ENCODE measurements at regions not wholly inside any gene's neighbourhood (a gene's known extent, or its start where the extent isn't known, plus 50 kb on each side); places are given as distances from the start of the nearest gene placed in this dataset.
"Not testable (repeated sequence)": the region's sequence is repeated elsewhere in the genome, so short reads cannot be mapped to it uniquely, and the experiment has no call there.

- DNase-seq: no peak
Observed at GRCh38 chr21:20010691-20011200, 987.5 kb upstream of the NCAM2 start.

DNA sequence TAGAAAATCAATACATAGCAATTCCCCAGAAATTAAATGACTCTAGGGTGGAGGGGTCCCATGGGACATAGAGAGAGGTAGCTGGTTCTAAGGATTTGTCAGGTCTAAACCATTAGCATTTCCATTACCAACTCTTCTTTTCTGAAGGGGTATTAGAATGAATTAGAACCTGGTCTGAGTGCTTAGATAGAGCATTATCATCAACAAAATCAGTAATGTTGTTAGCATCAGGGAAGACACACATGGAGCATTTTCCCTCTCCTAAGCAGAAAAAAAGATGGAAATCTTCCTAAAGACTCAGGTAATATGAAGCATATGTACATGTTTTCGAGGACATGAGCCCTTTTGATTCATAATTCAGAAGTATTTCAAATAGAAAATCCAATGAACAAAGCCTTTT, 984.4 kb upstream of the NCAM2 start:
- DNase-seq: no peak

DNA sequence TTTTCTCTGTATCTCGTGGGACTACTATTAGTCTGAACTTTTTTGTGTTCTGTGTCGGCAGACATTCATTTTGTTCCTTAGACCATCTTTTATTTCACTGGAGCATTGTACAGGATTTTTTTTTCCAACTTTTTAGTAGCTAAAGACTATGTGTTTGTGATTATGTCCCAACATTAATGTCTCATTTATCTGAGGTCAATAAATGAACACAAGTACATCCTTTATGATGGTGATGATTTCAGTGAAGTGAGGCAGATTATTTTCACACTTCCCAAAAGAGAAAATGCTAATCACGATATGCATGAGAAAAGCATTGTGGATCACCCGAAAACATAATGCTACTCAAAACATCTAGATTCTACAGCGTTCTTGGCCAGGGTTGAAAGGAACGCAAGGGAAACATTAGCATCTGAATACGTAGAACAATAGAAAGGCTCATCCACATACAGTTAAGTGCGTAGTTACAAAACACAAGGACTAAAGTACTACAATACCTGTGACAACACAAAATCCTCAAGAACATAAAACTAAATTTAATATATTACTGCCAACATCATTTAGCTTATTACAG, 981.7 kb upstream of the NCAM2 start:
- DNase-seq: no peak

GRCh38 chr21:20020026-20020425, 978.2 kb upstream of the NCAM2 start:
- no peak for DNase-seq

GRCh38 chr21:20023193-20023592, 975.0 kb upstream of the NCAM2 start:
- no peak for DNase-seq

DNA sequence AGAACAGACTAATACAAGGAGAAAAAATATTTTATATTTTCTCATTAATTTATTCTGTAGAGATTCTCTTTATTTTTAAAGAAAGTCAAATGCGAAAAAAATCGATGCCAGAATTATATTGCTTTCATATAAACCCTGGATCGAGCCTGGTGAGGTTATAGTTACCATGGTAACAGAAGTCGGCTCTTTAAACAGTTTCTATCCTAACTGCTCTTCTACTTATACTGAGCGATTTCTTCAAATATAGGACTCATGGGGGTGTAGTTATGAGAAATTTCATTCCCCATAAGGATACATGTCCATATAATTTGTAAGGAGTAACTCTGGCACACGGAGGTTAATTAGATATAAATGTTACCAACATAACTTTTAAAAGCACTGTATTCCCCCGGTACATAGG, 973.5 kb upstream of the NCAM2 start:
- no peak for DNase-seq

DNA sequence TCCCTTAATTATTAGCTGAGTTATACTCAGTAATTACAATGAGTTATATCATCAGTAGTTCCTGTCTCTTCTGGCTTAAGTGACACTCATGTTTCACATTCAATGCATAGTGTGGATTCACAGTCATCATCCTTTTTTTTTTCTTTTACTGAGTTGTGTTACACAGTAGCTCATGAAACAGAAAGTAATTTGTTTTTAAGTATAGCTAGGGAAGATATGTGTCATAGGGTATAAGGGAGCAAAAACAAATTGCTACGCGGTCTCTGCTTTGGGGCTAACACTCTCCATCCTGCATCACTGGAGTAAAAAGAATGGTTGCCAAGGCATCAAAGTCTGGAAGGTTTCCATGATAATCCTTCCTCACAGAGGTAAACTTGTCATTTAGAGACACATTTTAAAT, 971.7 kb upstream of the NCAM2 start:
- DNase-seq: no peak

DNA sequence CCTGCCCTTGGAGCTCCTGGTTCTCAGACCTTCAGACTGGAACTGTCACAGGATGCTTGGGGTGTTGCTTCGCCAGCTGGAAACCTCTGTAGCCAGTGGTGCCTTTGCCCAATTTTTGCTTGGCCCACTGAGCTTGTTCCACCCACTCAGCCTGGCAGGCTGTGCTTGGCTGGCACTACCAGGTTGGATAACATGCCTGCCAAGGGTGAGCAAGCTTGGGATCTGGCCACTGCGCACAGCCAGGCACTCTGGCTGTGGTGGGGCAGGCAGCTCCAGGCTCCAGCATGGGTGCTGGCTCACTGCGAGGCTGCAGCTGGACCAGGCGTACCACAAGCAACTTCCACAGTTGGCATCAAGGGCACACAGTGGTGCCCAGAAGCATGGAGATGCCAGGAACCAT, 967.8 kb upstream of the NCAM2 start:
- DNase-seq: no peak

DNA sequence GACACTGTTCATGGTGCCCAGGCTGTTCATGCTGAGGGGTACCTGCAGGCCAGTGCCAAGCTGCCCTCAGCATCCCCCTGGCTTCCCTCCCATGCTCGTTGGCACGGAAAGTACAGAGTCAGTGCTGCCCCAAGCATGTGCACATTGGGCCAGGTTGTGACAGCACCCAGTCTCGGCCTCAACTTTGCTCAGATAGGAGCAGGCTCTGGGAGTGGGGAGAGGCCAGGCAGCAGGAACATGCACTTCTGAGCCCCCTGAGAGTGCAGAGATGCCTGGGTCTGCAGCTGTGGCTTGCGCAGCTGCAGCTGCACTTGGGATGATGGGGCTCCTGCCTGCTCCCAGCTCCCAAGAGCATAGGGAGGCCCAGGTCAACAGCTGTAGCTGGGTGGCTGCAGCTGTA, 966.4 kb upstream of the NCAM2 start:
- no peak for DNase-seq

DNA sequence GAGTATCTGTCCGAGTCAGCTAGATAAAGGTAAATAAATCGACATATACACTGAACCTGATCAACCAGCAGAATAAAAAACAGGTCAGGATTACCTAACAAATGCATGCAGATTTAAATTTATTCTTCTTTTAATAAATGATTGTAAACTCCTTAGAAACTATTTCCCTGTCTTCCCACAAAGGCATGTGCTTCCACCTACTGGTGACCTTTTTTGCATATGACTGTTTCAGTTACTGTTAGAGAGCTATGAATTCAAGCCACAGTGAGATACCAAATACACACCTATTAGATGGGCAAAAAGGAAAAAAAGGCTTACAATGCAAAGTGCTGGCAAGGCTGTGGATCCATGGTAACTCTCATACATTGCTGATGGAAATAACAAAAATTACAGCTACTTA, 957.4 kb upstream of the NCAM2 start:
- no peak for DNase-seq

GRCh38 chr21:20045197-20045596, 953.0 kb upstream of the NCAM2 start:
- no peak for DNase-seq

DNA sequence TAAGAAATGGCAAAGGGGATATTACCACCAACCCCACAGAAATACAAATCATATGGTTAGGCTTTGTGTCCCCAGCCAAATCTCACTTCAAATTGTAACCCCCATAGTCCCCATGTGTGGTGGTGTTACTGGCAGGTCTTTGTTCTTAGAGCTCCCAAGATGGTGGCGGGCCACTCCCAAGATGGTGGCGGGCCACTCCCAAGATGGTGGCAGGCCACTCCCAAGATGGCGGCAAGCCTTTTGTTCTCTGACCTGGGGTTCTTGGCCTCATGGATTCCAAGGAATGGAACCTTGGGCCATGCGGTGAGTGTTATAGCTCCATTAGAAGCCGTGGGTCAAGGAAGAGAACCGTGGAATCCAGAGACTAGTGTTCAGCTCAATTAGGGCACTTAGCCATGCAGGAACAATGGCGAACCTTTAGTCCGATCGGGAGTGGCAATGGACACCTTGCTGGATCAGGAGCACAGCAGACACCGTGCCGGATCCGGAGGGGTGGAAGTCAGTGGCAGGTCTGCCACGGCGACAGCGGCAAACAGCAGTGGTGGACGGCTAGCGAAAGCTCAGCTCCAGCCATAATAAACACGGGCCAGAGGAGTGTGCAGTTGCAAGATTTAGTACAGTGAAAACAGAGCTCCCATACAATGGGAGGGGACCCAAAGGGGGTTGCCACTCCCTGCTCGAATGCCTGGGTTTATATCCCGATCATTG, 949.9 kb upstream of the NCAM2 start:
- DNase-seq: not testable (repeated sequence)

- no peak for DNase-seq
Observed at GRCh38 chr21:20083336-20083735, 914.9 kb upstream of the NCAM2 start.

GRCh38 chr21:20083925-20084324, 914.3 kb upstream of the NCAM2 start:
- no peak for DNase-seq

DNA sequence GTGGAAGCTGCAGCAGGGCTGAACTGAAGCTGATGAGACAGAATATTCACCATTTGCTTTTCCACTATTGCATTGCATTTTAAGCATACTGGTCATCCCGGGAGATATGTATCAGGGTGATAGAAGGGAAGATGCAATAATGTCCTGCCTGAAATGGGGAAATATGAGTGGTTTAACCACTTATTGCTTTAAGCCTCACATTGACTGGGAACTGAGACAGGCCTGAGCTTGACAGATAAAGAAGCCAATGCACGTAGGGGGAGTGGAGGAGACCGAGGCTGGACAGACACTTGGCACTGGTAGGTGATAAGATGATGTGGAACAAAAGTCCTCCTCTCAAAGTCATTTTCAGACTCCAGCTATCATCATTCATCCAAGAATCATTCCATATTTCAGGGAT, 911.7 kb upstream of the NCAM2 start:
- no peak for DNase-seq

GRCh38 chr21:20106368-20106767, 891.8 kb upstream of the NCAM2 start:
- no peak for DNase-seq

GRCh38 chr21:20108016-20108415, 890.2 kb upstream of the NCAM2 start:
- DNase-seq: no peak

- no peak for DNase-seq
Observed at GRCh38 chr21:20108976-20109540, 889.2 kb upstream of the NCAM2 start.

DNA sequence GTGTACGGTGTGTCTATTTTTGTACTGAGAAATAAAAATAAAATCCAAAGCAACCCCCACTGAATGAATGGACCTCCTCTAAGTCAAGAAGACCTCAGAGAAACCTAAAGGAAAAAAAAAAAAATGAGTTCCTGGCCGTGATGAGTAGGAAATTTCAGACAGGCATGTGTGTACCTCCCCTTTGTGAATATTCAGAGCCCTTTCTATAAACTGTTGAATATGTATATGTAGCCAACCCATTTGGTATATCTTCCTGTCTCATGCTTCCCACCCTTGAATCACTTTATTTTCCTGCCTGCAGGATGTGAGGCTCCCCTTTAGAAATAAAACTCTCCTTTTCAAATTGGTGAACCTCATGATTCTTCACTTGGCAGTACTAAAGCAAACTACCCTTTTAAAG, 887.8 kb upstream of the NCAM2 start:
- DNase-seq: no peak

DNA sequence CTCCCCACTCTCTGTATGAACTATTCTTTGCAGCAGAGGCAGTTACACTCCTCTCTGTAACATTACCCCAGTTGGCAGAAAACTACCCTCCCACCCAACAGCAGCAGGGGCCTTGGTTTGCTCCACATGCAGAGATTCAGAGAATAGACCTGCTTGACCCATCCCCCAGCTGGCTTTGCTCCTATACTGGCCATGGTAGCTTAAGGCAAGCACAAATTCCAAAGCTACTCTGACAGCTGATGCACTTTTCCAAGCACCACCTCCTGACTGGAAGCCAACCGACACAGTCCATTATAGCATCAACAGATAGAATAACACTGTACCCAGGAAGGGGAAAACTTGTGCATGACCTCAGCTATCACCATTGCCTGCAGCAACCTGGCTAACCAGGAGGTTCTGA, 846.5 kb upstream of the NCAM2 start:
- DNase-seq: no peak

DNA sequence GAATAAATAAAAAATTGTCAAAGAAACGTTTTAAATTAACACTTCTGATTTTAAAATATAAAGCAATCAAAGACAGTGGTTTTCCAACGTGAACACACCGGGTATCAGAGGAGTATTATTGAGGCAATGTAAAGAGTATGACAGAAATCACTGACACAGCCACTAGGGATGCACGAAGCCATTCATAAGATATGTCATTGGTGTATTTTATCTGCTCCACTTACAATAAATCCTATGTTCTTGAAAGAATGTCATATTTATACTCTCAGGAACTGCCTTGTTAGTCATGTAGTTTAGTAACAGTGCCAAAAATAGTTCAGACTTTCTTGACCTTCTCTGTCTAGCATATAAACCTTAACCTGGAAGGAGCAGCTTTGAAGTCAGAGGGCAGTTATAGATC, 835.0 kb upstream of the NCAM2 start:
- no peak for DNase-seq

DNA sequence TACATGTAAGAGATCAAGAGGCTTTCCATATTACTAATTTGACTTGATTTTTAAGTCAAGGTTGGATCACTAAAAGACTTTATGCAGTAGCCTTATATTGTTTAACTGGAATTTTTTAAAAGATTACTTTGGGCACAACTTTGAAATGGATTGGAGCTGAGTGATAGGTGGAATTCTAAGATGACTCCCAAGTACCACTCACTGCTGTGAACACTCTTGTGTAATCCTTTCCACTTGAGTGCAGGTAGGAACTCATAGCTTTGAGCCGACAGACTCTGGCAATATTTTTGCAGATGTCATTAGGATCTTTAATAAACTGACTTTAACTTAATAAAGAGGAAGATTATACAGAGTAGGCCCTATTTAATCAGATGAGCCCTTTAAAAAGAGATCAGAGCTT, 831.1 kb upstream of the NCAM2 start:
- DNase-seq: no peak

DNA sequence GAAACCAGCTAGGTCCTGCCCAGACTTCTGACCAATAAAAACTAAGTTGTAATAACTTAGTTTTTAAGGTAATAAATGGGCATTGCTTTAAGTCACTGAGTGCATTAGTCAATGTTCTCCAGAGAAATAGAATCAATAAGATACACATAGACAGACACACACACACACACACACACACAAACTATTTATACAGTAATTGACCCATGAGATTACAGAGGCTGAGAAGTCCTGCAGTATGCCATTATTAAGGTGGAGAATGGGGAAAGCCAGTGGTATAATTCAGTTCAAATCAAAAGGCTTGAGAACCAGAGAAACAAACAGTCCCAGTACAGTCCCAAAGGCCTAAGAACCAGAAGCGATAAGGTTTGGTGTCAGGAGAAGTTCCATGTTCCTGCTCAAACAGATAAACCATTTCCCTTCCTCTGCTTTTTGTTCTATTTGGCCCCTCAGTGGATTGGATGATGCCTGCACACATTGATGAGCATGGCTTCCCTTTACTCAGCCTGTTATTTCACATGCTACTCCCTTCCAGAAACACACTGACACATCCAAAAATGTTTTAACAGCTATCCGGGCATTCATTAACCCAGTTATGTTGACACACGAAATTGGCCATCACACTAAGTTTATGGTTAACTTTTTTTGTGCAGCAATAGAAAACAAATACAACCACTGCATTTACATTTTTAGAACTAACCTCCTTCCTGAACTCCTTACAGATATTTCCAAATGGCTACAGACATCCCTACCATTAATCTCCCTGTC, 828.2 kb upstream of the NCAM2 start:
- no peak for DNase-seq

All from occipital lobe (tissue), 1 donor.